LoVo (cell line): ENCODE measurements at regions not wholly inside any gene's neighbourhood (a gene's known extent, or its start where the extent isn't known, plus 50 kb on each side); places are given as distances from the start of the nearest gene placed in this dataset.

Experiments used
- DNase-seq: peaks from one replicate; pipeline ENCODE4 v3.0.0-alpha.2; 2016; ENCODE audit warnings: low spot score

DNA sequence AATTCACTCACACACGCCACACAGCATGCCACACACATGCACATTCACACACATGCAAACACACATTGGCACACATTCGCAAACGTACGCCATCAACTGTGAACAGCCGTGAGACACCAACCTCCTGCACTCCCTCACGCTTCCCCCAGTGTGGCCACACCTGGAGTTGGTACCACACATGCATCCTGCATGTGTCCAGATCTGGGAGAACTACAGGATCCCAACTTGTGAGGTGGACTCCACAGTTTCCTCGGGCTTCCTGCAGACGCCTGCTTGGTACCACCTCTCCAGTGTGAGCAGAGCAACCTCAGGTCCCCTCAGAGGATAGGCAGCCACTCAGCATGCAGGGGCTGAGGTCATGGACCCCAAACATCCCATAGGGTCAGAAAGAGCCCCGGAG lies 239.0 kb downstream of the EIPR1 start:
- DNase-seq, result no peak

DNA sequence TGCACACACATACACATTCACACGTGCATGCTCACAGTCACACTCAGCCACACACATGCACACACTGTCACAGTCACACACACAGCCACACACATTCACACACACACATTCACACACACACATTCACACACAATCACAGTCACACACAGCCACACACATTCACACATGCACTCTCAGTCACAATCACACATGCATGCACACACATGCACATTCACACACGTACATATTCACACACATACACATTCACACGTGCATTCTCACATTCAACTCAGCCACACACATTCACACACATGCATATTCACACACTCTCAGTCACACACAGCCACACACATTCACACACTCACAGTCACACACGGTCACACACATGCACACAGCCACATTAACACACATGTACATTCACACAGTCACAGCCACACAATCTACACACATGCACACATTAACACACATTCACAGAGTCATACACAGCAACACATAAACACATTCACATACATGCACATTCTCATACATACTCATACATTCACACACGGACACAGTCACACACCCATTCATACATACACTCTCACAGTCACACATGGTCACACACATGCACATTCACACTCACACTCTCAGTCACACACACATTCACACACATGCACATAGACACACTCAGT lies 239.8 kb downstream of the EIPR1 start:
- DNase-seq, result no peak

DNA sequence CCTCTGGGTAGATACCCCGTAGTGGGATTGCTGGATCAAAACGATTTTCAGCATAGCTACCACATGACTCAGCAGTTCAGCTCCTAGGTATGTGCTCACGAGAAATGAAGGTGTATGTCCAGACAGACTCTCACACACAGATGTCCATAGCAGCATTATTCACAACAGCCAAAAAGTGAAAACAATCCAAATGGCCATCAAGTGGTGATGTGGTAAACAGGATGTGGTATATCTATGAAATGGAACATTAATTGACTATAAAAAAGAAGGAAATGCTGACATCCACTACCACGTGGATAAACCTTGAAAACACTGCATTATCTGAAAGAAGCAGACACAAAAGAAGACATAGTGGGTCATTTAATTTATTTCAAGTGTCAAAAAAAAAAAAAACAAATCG lies 241.9 kb downstream of the EIPR1 start:
- no peak for DNase-seq

DNA sequence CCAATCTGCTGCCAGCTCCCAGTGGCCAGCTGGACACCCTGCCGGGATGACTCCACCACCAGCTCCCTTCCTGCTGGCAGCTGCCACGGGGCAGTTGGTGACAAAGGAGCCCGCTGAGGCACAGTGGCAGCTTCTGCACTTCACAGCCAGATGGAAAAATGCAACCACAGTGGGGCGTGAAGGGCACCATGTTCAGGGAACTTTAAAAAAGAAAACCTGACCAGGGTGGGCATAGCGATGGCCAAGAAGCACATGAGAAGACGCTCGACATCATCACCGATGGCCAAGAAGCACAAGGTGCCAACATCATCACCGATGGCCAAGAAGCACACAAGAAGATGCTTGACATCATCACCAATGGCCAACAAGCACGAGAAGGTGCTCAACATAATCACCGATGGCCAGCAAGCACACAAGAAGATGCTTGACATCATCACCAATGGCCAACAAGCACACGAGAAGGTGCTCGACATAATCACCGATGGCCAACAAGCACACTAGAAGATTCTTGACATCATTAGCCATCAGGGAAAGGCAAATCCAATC lies 243.5 kb downstream of the EIPR1 start:
- no peak for DNase-seq

DNA sequence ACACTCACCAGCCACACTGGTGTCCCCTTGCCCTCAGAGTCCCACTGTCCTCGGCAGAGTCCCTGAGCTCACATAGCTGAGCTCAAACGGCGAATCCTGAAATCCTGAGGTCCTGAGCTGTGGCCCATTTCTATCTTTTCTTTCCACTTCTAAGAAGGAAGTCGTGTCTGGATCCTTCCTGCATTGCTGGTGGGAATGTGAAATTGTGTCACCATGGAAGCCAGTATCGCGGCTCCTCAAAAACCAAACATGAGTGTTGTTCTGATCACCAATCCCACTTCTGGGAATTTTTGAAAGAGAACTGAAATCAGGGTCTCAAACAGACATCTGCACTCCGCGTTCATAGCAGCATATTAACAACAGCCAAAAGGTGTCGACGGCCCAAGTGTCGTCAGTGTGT lies 244.7 kb downstream of the EIPR1 start:
- no peak for DNase-seq

DNA sequence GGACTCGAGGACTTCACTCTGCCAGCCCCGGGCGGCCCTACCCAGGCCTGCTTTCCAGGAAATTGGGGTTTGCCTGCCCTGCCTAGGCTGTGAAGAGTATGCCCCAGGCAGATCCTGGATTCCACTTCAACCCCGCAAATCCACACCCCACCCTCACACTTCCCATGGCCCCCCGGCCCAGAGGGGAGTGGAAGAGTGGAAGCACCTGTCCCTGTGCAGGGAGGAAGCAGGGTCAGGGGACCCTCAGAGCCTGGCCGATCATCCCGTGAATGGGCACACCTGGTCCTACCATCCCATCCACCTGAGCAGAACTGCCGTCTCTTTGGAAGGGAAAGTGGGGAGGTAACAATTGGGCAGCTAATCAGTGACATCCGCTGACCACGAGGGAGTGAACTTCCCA lies 245.2 kb downstream of the EIPR1 start:
- DNase-seq, result no peak

DNA sequence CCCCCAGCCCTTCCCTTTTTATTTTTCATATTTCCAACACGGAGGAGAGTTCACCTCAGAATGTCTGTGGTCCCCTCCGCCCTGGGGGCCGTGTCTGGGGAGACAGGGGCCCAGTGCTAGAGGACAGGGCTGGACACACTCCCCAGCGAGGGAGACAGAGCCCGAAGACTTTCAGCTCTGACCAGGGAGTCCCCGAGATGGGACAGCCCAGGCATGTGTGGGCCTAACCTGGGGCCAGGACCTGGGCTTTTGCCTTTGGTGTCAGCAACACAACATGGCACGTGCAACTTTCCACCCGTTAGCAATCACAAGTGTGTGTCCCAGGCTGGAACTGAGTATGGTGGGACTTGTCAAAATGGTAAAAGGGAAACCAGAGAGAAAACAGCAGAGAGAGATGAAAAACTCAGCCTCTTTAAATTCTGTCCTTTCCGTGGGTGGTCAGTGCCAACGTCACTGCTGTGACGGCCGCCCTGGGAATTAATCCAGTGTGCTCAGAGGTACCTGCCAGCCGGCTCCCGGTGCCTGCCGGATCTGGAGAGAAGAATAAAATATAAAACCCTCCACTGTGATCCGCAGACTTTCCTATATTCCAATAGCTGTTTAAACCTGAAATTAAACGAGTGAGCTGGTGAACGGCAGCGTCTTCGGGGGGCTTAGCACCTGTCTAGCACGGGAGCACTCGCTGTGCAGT lies 245.8 kb downstream of the EIPR1 start:
- DNase-seq, result no peak

- DNase-seq, result no peak
Measured at GRCh38 chr2:3130889-3131635, 246.6 kb downstream of the EIPR1 start.

- no peak for DNase-seq
Measured at GRCh38 chr2:3130444-3130843, 247.2 kb downstream of the EIPR1 start.

DNA sequence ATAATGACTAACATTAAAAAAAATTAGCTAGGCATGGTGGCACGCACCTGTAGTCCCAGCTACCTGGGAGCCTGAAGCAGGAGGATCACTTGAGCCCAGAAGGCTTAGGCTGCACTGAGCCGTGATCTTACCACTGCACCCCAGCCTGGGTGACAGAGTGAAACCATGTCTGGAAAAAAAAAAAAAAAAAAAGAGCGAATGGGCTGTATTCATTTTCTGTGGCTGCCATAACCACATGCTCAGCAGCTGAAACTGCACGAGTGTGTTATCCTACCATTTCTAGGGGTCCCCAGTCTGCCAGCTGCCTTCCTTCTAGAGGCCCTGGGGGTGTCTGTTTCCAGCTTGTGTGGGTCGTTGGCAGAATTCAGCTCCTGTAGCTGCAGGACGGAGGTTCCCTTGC lies 247.8 kb downstream of the EIPR1 start:
- DNase-seq, result no peak

DNA sequence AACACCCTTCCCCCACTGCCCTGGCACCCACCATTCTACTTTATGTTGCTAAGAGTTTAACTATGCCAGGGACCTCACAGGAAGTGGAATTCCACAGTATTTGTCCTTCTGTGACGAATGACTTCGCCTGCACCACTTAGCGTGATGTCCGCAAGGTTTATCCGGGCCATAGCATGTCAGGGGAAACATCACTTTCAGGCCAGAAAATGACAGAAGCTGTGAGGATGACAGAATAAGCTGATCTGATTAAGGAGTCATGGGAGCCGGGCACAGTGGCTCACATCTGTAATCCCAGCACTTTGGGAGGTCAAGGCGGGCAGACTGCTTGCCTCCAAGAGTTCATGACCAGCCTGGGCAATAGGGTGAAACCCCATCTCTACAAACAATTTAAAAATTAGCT lies 248.8 kb downstream of the EIPR1 start:
- no peak for DNase-seq

GRCh38 chr2:3127710-3128109 lies 249.9 kb downstream of the EIPR1 start:
- DNase-seq, result no peak

GRCh38 chr2:3126911-3127621 lies 250.6 kb downstream of the EIPR1 start:
- no peak for DNase-seq

DNA sequence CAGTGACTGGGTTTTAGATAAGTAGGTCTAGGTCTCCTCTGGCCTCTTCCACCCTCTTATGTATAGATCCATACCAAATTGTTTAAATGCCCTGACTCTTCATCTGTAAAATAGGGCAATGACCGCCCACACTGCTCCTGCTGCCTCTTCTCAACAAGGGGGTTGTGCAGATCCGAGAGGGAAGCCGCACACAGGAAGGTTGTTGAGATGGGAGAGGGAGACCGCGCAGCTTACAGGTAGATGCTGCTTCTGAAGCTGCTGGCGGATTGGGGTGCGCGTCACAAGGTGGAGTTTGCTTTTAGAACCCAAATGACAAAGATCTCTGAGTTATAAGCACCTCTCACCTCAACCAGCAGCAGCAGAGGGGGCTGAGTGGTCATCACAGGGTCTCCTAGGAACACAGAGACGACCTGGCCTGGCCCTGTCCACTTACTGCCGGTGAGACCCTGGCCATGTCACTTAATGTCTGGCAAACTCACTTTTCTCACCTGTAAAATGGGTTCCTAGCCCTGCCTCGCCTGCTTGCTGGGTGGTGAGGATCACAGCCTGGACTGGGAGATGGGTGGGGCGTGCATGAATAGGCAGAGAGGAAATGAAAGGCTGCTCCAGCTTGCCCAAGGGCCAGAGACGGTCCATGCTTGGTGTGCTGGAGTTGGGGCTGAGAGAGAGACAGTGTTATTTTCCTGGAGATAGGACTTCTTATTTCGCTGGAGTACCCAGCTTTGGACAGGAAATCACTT lies 251.3 kb downstream of the EIPR1 start:
- DNase-seq, result no peak

GRCh38 chr2:3125761-3126130 lies 251.9 kb downstream of the EIPR1 start:
- DNase-seq, result no peak

DNA sequence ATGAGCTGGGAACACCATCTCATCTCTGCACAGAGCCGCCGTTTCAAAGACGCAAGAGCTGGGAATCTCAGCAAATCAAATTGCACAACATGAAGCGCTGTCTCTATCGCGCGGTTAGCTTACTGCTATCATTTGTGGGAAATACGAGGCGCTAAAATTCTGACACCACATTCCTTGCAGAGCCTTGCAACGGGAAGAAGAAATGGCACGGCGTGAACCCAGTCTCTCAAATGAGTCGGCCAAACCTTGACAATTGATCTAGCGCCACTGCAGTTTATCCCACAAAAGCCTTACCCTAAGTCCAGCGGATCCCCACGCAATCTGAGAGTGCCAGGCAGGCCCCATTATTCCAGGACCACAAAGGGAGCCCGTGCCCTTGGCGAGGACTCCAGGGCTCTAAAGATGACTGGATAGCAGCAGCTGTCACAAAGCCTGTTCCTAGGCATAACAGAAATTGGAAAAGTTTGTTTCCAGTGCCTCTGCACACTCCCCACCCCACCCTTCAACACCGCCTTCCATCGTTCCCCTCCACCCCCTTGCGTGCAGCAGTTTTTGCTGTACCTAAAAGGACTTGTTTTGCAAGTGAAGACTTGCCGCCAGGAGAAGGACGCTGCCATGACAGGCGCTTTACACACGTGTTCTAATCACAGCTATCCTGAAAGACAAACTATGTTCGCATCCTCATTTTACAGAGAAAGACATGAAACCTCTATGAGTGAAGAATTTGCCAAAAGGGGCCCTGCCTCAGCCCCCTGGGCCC lies 252.4 kb downstream of the EIPR1 start:
- no peak for DNase-seq

DNA sequence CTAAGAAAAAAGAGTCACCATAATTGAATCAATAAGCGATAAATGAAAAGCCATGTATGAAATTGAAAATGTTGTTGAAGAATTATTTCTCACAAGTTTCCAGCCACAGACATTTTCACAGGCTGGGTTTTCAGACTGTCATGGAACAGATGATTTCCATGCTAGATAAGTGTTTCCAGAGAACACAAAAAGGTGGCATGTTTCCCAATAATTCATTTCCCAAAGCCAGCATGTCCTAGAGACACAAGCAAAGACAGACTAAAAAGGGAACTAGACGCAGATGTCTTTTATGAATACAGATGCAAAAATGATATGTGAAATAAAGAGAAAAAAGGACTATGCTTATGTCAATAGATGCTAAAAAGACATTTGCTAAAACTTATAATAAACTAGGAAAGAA lies 255.1 kb downstream of the EIPR1 start:
- no peak for DNase-seq

DNA sequence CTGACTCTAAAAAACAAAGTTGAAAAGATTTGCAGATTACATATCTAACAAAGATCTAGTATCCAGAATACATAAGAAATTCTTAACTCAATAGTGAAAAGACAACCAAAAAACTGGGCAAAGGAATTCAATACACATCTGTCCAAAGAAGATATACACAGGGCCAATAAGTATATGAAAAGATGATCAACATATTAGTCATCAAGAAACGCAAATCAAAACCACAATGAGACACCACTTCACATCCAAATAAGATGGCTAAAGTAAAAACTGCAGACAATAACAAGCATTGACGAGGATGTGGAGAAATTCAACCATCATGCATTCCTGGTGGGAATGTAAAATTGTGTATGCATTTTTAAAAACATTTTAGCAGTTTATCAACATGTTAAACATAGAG lies 256.0 kb downstream of the EIPR1 start:
- no peak for DNase-seq

DNA sequence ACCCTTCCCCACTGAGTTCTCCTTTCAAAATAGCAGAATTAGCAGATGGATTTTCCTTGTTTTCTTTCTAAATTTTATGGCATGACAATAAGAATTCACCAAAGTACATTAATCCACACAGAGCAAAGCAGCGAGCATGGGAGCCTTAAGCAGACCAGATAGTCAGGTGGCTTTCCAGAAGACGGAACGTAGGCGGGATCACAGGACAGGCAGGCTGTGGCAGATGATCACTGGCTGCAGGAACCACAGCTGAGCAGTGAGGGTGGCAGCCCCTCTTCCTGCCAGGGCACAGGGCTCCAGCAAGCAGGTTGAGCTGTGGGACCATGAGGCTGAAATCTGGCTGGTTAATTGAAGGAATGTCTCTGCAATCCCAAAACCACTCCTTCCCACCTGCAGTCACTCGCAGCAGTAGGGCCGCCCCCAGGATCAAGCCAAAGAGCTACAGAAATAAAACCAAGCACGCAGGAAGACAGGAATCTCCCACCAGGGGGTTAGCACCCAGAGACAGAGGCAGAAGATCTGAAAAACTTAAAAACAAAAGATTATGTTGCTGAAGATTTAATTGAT lies 259.9 kb downstream of the EIPR1 start:
- DNase-seq, result no peak

DNA sequence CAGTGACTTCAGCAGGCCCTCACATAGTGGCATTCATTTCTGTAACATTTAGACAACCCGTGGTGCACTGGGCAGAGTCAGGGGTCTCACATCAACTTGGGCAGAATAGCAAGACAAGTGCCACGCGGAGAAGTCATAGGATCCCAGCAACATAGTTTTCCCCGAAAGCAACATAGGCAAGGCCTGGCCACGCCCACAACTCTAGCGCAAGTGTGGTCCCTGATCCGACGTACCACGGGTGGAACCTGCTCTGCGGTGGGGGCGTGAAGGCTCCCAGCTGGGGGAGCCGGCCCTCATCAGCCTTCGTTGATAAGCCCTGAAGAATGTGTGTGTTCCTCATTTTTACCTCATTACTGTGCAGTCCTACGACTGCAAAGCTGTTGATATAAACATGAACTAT lies 261.2 kb downstream of the EIPR1 start:
- no peak for DNase-seq
